Aorta (tissue), 5 donors: ENCODE measurements at regions not wholly inside any gene's neighbourhood (a gene's known extent, or its start where the extent isn't known, plus 50 kb on each side); places are given as distances from the start of the nearest gene placed in this dataset.
"Not testable (repeated sequence)": the region's sequence is repeated elsewhere in the genome, so short reads cannot be mapped to it uniquely, and the experiment has no call there.

Experiments used
- ATAC-seq: fragments of 200-7000 bp; cut with Tn5 transposase; one replicate; pipeline ENCODE4 v1.9.1; 2022; ENCODE audit warnings: moderate library complexity; ENCODE audit not compliant: low FRiP score
- DNase-seq, 2 donors: peaks; one replicate each; pipeline ENCODE4 v3.0.0-alpha.2; 2020
- H3K27ac ChIP-seq, 2 donors: one replicate each; pipeline ENCODE4 v1.5.1; 2013; ENCODE audit warnings: low read length in 2 of 2, mild to moderate bottlenecking in 2 of 2, moderate library complexity in 2 of 2, control low read depth in 1 of 2, inconsistent platforms in 1 of 2, low read depth in 1 of 2
- H3K27me3 ChIP-seq, 2 donors: one replicate each; pipeline ENCODE4 v1.6.1; 2013; ENCODE audit warnings: control low read depth in 1 of 2, low read length in 1 of 2, mild to moderate bottlenecking in 1 of 2, moderate library complexity in 1 of 2; ENCODE audit not compliant: insufficient read depth in 2 of 2, control insufficient read depth in 1 of 2
- H3K36me3 ChIP-seq, 2 donors: one replicate each; pipeline ENCODE4 v1.6.1; 2013; ENCODE audit warnings: control low read depth in 1 of 2, low read length in 1 of 2, mild to moderate bottlenecking in 1 of 2; ENCODE audit not compliant: insufficient read depth in 2 of 2, control insufficient read depth in 1 of 2
- H3K4me1 ChIP-seq, 2 donors: one replicate each; pipeline ENCODE4 v1.6.1; 2013; ENCODE audit warnings: low read length in 2 of 2, control low read depth in 1 of 2, mild to moderate bottlenecking in 1 of 2, moderate library complexity in 1 of 2; ENCODE audit not compliant: insufficient read depth in 2 of 2, control insufficient read depth in 1 of 2
- H3K4me3 ChIP-seq, 2 donors: one replicate each; pipeline ENCODE4 v1.5.1; 2013; ENCODE audit warnings: low read length in 2 of 2, control low read depth in 1 of 2, mild to moderate bottlenecking in 1 of 2
- H3K9me3 ChIP-seq: one replicate; pipeline ENCODE4 v1.6.1; 2013; ENCODE audit warnings: mild to moderate bottlenecking, low read length; ENCODE audit not compliant: control insufficient read depth
- WGBS, 2 donors: extraction: QIAGEN DNeasy Blood & Tissue Kit; methylation state at CpG; one replicate each; pipeline ENCODE4 v1.1.7; 2013; 5-methylcytosine and 5-hydroxymethylcytosine counted together
- intact Hi-C, 2 donors: fragments of 100-400 bp; cut with DNase I; formaldehyde crosslinking; loops; one replicate each; pipeline versions ENCODE4 v1.14.2 to v1.15.0; 2022
- donor health status: healthy with polysubstance abuse.
- donor health status: Bipolar disorder and iron deficiency.
- donor health status: DM: no; HTN: no; CAD: no.
- donor health status: DM: no; HTN: no; CAD: no.
- donor health status: DM: yes; HTN: yes; CAD: no.

GRCh38 chr7:82655965-82656364 is 212.4 kb upstream of the CACNA2D1 start:
- Histone ChIP-seq H3K4me1 (no peaks in the 10 kb centered on the region), H3K27ac (no peak overlapping the region), H3K36me3 (no peaks in the 10 kb centered on the region), H3K4me3 (no peak overlapping the region), H3K27me3 (no peaks in the 10 kb centered on the region), H3K9me3 (peaks cover 2% of the 10 kb centered on the region)
- 87 to 89% methylated on average over 1 of the region's 1 CpG for WGBS, 2 donors
- ATAC-seq (no peak), DNase-seq (no peak)
- intact Hi-C loops: no loop called here

DNA sequence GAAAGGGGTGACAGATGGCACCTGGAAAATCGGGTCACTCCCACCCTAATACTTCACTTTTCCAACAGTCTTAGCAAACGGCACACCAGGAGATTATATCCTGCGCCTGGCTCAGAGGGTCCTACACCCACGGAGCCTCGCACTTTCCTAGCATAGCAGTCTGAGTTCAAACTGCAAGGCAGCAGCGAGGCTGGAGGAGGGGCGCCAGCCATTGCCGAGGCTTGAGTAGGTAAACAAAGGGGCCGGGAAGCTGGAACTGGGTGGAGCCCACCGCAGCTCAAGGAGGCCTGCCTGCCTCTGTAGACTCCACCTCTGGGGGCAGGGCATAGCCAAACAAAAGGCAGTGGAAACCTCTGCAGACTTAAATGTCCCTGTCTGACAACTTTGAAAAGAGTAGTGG is 206.5 kb upstream of the CACNA2D1 start:
- intact Hi-C loops, H3K4me1 ChIP-seq, H3K27me3 ChIP-seq, H3K27ac ChIP-seq, ATAC-seq, DNase-seq, H3K4me3 ChIP-seq, H3K9me3 ChIP-seq, H3K36me3 ChIP-seq: not testable (repeated sequence)
- 87 to 91% methylated on average over 10 of the region's 10 CpGs for WGBS, 2 donors

GRCh38 chr7:82633592-82633991 is 190.0 kb upstream of the CACNA2D1 start:
- 74 to 77% methylated on average over 1 of the region's 1 CpG for WGBS, 2 donors
- intact Hi-C loops: no loop called here
- DNase-seq: no peak
- no peak overlapping the region for H3K4me3 ChIP-seq
- no peak for ATAC-seq
- no peak overlapping the region for H3K27ac ChIP-seq
- H3K9me3 ChIP-seq: peaks cover 5% of the 10 kb centered on the region
- no peaks in the 10 kb centered on the region for H3K27me3 ChIP-seq
- no peaks in the 10 kb centered on the region for H3K36me3 ChIP-seq
- H3K4me1 ChIP-seq: no peaks in the 10 kb centered on the region

DNA sequence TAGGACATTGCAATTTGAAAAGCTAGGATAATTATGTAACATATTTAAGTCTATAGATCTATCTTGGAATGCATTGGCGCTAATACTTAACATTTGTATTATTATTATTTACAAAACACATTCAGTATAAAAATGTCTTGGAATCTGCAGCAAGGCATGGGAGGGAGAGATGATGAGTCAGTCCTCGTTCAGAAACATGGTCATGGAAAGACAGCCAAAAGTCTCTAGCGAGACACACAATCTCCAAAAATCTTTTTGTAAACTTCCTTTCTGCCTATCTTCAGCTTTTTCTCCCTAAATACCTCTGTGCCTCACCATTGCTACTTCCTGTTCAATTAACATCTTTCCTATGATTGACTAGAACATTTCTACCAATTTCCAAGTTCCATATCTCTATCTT is 188.4 kb upstream of the CACNA2D1 start:
- 39 to 52% methylated on average over 3 of the region's 3 CpGs for WGBS, 2 donors
- ATAC-seq: no peak
- Histone ChIP-seq H3K27me3 (no peaks in the 10 kb centered on the region), H3K36me3 (no peaks in the 10 kb centered on the region), H3K4me1 (no peaks in the 10 kb centered on the region), H3K9me3 (peaks cover 1% of the 10 kb centered on the region), H3K4me3 (no peak overlapping the region), H3K27ac (no peak overlapping the region)
- DNase-seq: no peak
- intact Hi-C loops: no loop called here

DNA sequence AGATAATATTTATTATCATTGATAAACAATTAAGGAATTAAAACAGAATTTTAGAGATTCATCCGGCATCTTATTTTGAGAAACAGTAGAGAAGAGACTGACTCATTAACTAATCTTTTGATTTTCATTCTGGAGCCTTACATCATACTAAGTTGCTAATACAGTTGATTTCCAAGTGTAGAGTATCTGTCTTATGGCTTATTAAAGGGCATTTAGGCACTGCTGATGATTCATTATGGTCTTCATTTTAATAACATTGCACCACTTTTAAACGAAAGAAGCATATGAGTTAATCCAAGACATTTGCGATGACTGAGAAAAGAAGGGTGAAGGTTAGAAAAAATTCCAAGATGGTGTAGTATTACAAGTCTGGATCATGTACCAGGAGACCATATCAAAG is 186.0 kb upstream of the CACNA2D1 start:
- Histone ChIP-seq H3K27ac (no peak overlapping the region), H3K4me3 (no peak overlapping the region), H3K9me3 (no peaks in the 10 kb centered on the region), H3K4me1 (no peaks in the 10 kb centered on the region), H3K27me3 (no peaks in the 10 kb centered on the region), H3K36me3 (no peaks in the 10 kb centered on the region)
- ATAC-seq (no peak), DNase-seq (no peak)
- 81 to 84% methylated on average over 3 of the region's 3 CpGs for WGBS, 2 donors
- intact Hi-C loops: no loop called here

DNA sequence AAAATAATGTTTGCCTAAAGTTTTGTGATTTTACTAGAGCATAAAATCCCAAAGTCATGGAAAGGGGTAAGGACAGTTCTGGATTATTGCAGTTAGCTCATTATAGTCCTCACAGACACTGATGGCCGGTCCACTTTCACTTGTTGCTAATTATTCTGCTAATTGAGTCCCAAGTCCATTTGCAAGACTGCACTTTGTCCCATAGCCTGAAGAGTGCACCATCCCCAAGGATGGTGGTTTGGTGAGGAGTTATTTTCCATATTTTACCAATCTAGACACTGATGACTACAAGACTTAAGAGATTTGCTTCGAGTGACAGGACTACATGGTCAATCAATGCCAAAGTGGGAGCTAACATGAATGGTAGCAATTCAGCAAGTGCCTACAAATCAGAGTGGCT is 181.8 kb upstream of the CACNA2D1 start:
- Histone ChIP-seq H3K27ac (no peak overlapping the region), H3K4me1 (no peaks in the 10 kb centered on the region), H3K36me3 (no peaks in the 10 kb centered on the region), H3K4me3 (no peak overlapping the region), H3K9me3 (no peaks in the 10 kb centered on the region), H3K27me3 (no peaks in the 10 kb centered on the region)
- DNase-seq: no peak
- intact Hi-C loops: no loop called here
- whole genome bisulfite sequencing, 2 donors: 85 to 89% methylated on average over 2 of the region's 2 CpGs
- ATAC-seq: no peak

- 79 to 91% methylated on average over 1 of the region's 1 CpG for WGBS, 2 donors
- Histone ChIP-seq H3K4me3 (no peak overlapping the region), H3K27me3 (no peaks in the 10 kb centered on the region), H3K4me1 (no peaks in the 10 kb centered on the region), H3K9me3 (no peaks in the 10 kb centered on the region), H3K27ac (no peak overlapping the region), H3K36me3 (no peaks in the 10 kb centered on the region)
- no peak for ATAC-seq
- no peak for DNase-seq
- intact Hi-C loops: no loop called here
Observed at GRCh38 chr7:82624965-82625364, 181.4 kb upstream of the CACNA2D1 start.

DNA sequence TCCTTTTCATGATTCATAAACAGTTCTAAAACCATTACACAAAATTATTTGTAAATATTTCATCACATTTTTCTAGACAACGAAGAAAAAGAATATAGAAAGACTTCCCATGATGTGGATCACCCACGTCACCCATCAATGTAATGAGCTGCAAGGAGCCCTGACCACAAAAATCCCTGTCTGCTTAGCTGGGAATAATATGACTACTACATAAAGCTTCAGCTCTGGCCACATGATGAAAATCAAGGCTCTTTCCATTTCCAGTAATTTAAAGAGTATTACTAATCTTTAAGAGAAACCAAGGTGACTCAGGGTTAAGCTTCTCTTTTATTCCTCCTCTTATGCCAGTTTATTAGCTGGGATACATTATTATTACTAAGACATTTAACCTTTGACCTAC is 180.8 kb upstream of the CACNA2D1 start:
- ATAC-seq (no peak), DNase-seq (no peak)
- no peak overlapping the region for H3K4me3 ChIP-seq
- H3K9me3 ChIP-seq: no peaks in the 10 kb centered on the region
- no peaks in the 10 kb centered on the region for H3K4me1 ChIP-seq
- WGBS, 2 donors: 79 to 86% methylated on average over 2 of the region's 2 CpGs
- H3K27ac ChIP-seq: no peak overlapping the region
- no peaks in the 10 kb centered on the region for H3K27me3 ChIP-seq
- intact Hi-C loops: no loop called here
- H3K36me3 ChIP-seq: no peaks in the 10 kb centered on the region

GRCh38 chr7:82623812-82624211 is 180.2 kb upstream of the CACNA2D1 start:
- no peaks in the 10 kb centered on the region for H3K36me3 ChIP-seq
- H3K27ac ChIP-seq: no peak overlapping the region
- H3K27me3 ChIP-seq: no peaks in the 10 kb centered on the region
- H3K4me1 ChIP-seq: no peaks in the 10 kb centered on the region
- H3K4me3 ChIP-seq: no peak overlapping the region
- DNase-seq: no peak
- ATAC-seq: no peak
- intact Hi-C loops: no loop called here
- no peaks in the 10 kb centered on the region for H3K9me3 ChIP-seq
